IMR-90 (cell line): ENCODE measurements at regions not wholly inside any gene's neighbourhood (a gene's known extent, or its start where the extent isn't known, plus 50 kb on each side); places are given as distances from the start of the nearest gene placed in this dataset.

Experiments used
- ATAC-seq: fragments of 200-7000 bp; cut with Tn5 transposase; 2 replicates; pipeline ENCODE4 v1.9.1; 2020; ENCODE audit warnings: low read depth, mild to moderate bottlenecking, moderate library complexity
- BruUV-seq: library from RNA; stranded (reverse); fragments of 400-500 nt; replicated peaks from 2 replicates; lab custom pipeline; 2021; lab: Mats Ljungman, UMichigan
- CTCF ChIA-PET: fragments of 300-600 bp; formaldehyde crosslinking; extraction: SDS; loops from one replicate; lab custom pipeline; 2021; ENCODE audit warnings: antibody characterized with exemption; lab: Yijun Ruan, JAX
- POLR2A ChIA-PET: fragments of 300-600 bp; sonication (Branson Sonifier 250); formaldehyde crosslinking; loops from one replicate; lab custom pipeline; 2022; ENCODE audit warnings: antibody characterized with exemption; ENCODE audit not compliant: unreplicated experiment; lab: Charles Lee
- DNase-seq: peaks from one replicate; pipeline ENCODE4 v3.0.0; 2013
- H2AFZ ChIP-seq: replicated peaks from 2 replicates; pipeline ENCODE3; 2013; ENCODE audit warnings: low read length, mild to moderate bottlenecking; ENCODE audit not compliant: poor library complexity
- H2AK5ac ChIP-seq: 2 replicates; pipeline ENCODE4 v1.6.1; 2013; ENCODE audit warnings: low read depth, low read length, inconsistent platforms
- H2AK9ac ChIP-seq: replicated peaks from 2 replicates; pipeline ENCODE3; 2013; ENCODE audit warnings: mild to moderate bottlenecking, low read depth, low read length, moderate library complexity; ENCODE audit not compliant: poor library complexity
- H2BK120ac ChIP-seq: 2 replicates; pipeline ENCODE4 v1.6.1; 2013; ENCODE audit warnings: low read depth, low read length, inconsistent platforms
- H2BK15ac ChIP-seq: 3 replicates; pipeline ENCODE4 v1.6.1; 2013; ENCODE audit warnings: low read depth, low read length, inconsistent platforms
- H2BK20ac ChIP-seq: 2 replicates; pipeline ENCODE4 v1.6.1; 2013; ENCODE audit warnings: low read depth, mild to moderate bottlenecking, inconsistent platforms, low read length, moderate library complexity
- H2BK5ac ChIP-seq: 2 replicates; pipeline ENCODE4 v1.6.1; 2013; ENCODE audit warnings: mild to moderate bottlenecking, low read depth, low read length, inconsistent platforms; ENCODE audit not compliant: poor library complexity, severe bottlenecking
- H3K14ac ChIP-seq: replicated peaks from 2 replicates; pipeline ENCODE4 v1.6.1; 2013; ENCODE audit warnings: low read depth, low read length, inconsistent platforms
- H3K18ac ChIP-seq: 2 replicates; pipeline ENCODE4 v1.6.1; 2013; ENCODE audit warnings: low read depth, low read length, control low read depth
- H3K23ac ChIP-seq: 2 replicates; pipeline ENCODE4 v1.6.1; 2013; ENCODE audit warnings: low read depth, low read length, inconsistent platforms
- H3K27ac ChIP-seq: 2 replicates; pipeline ENCODE4 v1.5.1; 2013; ENCODE audit warnings: mild to moderate bottlenecking, control low read depth, low read length; ENCODE audit not compliant: insufficient read depth
- H3K27me3 ChIP-seq: 2 replicates; pipeline ENCODE4 v1.6.1; 2013; ENCODE audit warnings: low read length; ENCODE audit not compliant: control insufficient read depth, insufficient read depth
- H3K36me3 ChIP-seq: 2 replicates; pipeline ENCODE4 v1.6.1; 2013; ENCODE audit warnings: low read length, mixed read lengths; ENCODE audit not compliant: control insufficient read depth, insufficient read depth
- H3K4ac ChIP-seq: 2 replicates; pipeline ENCODE4 v1.6.1; 2013; ENCODE audit warnings: low read depth, low read length, inconsistent platforms
- H3K4me1 ChIP-seq: 2 replicates; pipeline ENCODE4 v1.6.1; 2013; ENCODE audit warnings: low read length, mixed read lengths; ENCODE audit not compliant: control insufficient read depth, insufficient read depth
- H3K4me2 ChIP-seq: 2 replicates; pipeline ENCODE4 v1.6.1; 2013; ENCODE audit warnings: low read depth, mild to moderate bottlenecking, control low read depth, low read length, moderate library complexity
- H3K4me3 ChIP-seq: 2 replicates; pipeline ENCODE4 v1.5.1; 2013; ENCODE audit warnings: low read depth, mild to moderate bottlenecking, control low read depth, low read length, moderate library complexity; ENCODE audit not compliant: insufficient read depth
- H3K56ac ChIP-seq: 2 replicates; pipeline ENCODE4 v1.6.1; 2013; ENCODE audit warnings: low read length, inconsistent platforms; ENCODE audit not compliant: insufficient read depth; ENCODE audit errors: extremely low read depth
- H3K79me1 ChIP-seq, 2 experiments: 2 replicates each; pipeline ENCODE4 v1.6.1; 2013; ENCODE audit warnings: low read length in 2 of 2, inconsistent platforms in 1 of 2, low read depth in 1 of 2
- H3K9ac ChIP-seq: 2 replicates; pipeline ENCODE4 v1.6.1; 2013; ENCODE audit warnings: low read depth, low read length, control low read depth
- H3K9me1 ChIP-seq: 2 replicates; pipeline ENCODE4 v1.6.1; 2013; ENCODE audit warnings: low read length, inconsistent platforms; ENCODE audit not compliant: insufficient read depth
- H3K9me3 ChIP-seq: 2 replicates; pipeline ENCODE4 v1.6.1; 2013; ENCODE audit warnings: low read length; ENCODE audit not compliant: control insufficient read depth, insufficient read depth
- H4K20me1 ChIP-seq: 2 replicates; pipeline ENCODE4 v1.6.1; 2013; ENCODE audit warnings: low read length, inconsistent platforms; ENCODE audit not compliant: insufficient read depth
- H4K5ac ChIP-seq: 2 replicates; pipeline ENCODE4 v1.6.1; 2013; ENCODE audit warnings: mild to moderate bottlenecking, low read depth, low read length, control low read depth
- H4K8ac ChIP-seq, 2 experiments: 2 replicates each; pipeline ENCODE4 v1.6.1; 2013; ENCODE audit warnings: low read depth in 2 of 2, low read length in 2 of 2, control low read depth in 1 of 2, inconsistent platforms in 1 of 2
- H4K91ac ChIP-seq: 2 replicates; pipeline ENCODE4 v1.6.1; 2013; ENCODE audit warnings: low read depth, low read length, inconsistent platforms; ENCODE audit not compliant: insufficient read depth
- BHLHE40 ChIP-seq: fragments of 150-350 bp; IDR thresholded peaks from 2 replicates; pipeline ENCODE4 v1.6.1; 2016; ENCODE audit warnings: mild to moderate bottlenecking, low read depth, low read length
- CEBPB ChIP-seq: IDR thresholded peaks from 2 replicates; pipeline ENCODE4 v1.6.1; 2012; ENCODE audit warnings: low read depth, low read length, improper control_type of control experiment
- CHD1 ChIP-seq: IDR thresholded peaks from 2 replicates; pipeline ENCODE4 v1.6.1; 2012; ENCODE audit warnings: low read depth, low read length, improper control_type of control experiment
- FOS ChIP-seq: fragments of 150-350 bp; IDR thresholded peaks from 2 replicates; pipeline ENCODE4 v1.6.1; 2016; ENCODE audit warnings: low read depth, low read length
- MAFK ChIP-seq: IDR thresholded peaks from 2 replicates; pipeline ENCODE4 v1.6.1; 2012; ENCODE audit warnings: low read depth, low read length, improper control_type of control experiment
- MAZ ChIP-seq: IDR thresholded peaks from 2 replicates; pipeline ENCODE4 v1.6.1; 2012; ENCODE audit warnings: low read depth, mild to moderate bottlenecking, low read length, improper control_type of control experiment, moderate library complexity, borderline replicate concordance
- MXI1 ChIP-seq: IDR thresholded peaks from 2 replicates; pipeline ENCODE4 v1.6.1; 2012; ENCODE audit warnings: low read depth, mild to moderate bottlenecking, low read length, moderate library complexity, borderline replicate concordance
- NFE2L2 ChIP-seq: fragments of 150-350 bp; IDR thresholded peaks from 2 replicates; pipeline ENCODE4 v1.6.1; 2016; ENCODE audit warnings: low read depth, mild to moderate bottlenecking, low read length
- POLR2A ChIP-seq: IDR thresholded peaks from 2 replicates; pipeline ENCODE4 v1.6.1; 2012; ENCODE audit warnings: mild to moderate bottlenecking, low read depth, low read length
- RAD21 ChIP-seq: IDR thresholded peaks from 2 replicates; pipeline ENCODE4 v1.6.1; 2012; ENCODE audit warnings: low read length, improper control_type of control experiment
- RCOR1 ChIP-seq: IDR thresholded peaks from 2 replicates; pipeline ENCODE4 v1.6.1; 2012; ENCODE audit warnings: mild to moderate bottlenecking, low read length, improper control_type of control experiment; ENCODE audit not compliant: insufficient replicate concordance
- RFX5 ChIP-seq: IDR thresholded peaks from 2 replicates; pipeline ENCODE4 v1.8.0; 2012; ENCODE audit warnings: low read depth, mild to moderate bottlenecking, low read length, moderate library complexity
- SMC3 ChIP-seq: fragments of 150-350 bp; IDR thresholded peaks from 2 replicates; pipeline ENCODE4 v1.6.1; 2016; ENCODE audit warnings: low read depth, mild to moderate bottlenecking, antibody characterized with exemption, low read length, moderate library complexity
- USF2 ChIP-seq: fragments of 150-350 bp; IDR thresholded peaks from 2 replicates; pipeline ENCODE4 v1.6.1; 2017; ENCODE audit warnings: mild to moderate bottlenecking, antibody characterized with exemption, low read length, low read depth
- WGBS, 2 experiments: methylation state at CpG; one replicate each; pipeline versions ENCODE4 v1.1.5 to v1.1.7; 2013; ENCODE audit warnings: missing lambda C conversion rate in 2 of 2; ENCODE audit not compliant: insufficient read length in 1 of 2; ENCODE audit errors: extremely low coverage in 2 of 2; 5-methylcytosine and 5-hydroxymethylcytosine counted together
- dilution Hi-C: fragments of 300-500 bp; cut with HindIII; formaldehyde crosslinking; loops from one replicate; pipeline ENCODE4 v1.14.3; 2018; ENCODE audit warnings: low sequenced_read_pairs; ENCODE audit not compliant: unreplicated experiment
- in situ Hi-C: fragments of 300-500 bp; cut with MboI; formaldehyde crosslinking; loops from 3 replicates; pipeline ENCODE4 v1.14.3; 2019; ENCODE audit warnings: low sequenced_read_pairs, inconsistent platforms, mixed read lengths
- intact Hi-C: fragments of 100-400 bp; cut with micrococcal nuclease; formaldehyde crosslinking; loops from 2 replicates; pipeline ENCODE4 v1.10.0; 2022
- TF ChIP-seq, protein P1 (sequence below): conservative IDR thresholded peaks from 2 replicates; pipeline ENCODE4 v1.5.1; 2012; ENCODE audit warnings: mild to moderate bottlenecking, low read depth, low read length, improper control_type of control experiment
- TF ChIP-seq, protein P2 (sequence below): fragments of 150-350 bp; IDR thresholded peaks from 2 replicates; pipeline ENCODE4 v1.6.1; 2016; ENCODE audit warnings: low read depth, mild to moderate bottlenecking, low read length, moderate library complexity, borderline replicate concordance

- no peak overlapping the region for H4K8ac ChIP-seq
- H2AFZ ChIP-seq = no peak overlapping the region
- H3K9me1 ChIP-seq = no peaks in the 10 kb centered on the region
- peaks cover 8% of the 10 kb centered on the region for H3K9me3 ChIP-seq
- TF ChIP-seq NFE2L2 = no peak
- TF ChIP-seq, protein P1, sequence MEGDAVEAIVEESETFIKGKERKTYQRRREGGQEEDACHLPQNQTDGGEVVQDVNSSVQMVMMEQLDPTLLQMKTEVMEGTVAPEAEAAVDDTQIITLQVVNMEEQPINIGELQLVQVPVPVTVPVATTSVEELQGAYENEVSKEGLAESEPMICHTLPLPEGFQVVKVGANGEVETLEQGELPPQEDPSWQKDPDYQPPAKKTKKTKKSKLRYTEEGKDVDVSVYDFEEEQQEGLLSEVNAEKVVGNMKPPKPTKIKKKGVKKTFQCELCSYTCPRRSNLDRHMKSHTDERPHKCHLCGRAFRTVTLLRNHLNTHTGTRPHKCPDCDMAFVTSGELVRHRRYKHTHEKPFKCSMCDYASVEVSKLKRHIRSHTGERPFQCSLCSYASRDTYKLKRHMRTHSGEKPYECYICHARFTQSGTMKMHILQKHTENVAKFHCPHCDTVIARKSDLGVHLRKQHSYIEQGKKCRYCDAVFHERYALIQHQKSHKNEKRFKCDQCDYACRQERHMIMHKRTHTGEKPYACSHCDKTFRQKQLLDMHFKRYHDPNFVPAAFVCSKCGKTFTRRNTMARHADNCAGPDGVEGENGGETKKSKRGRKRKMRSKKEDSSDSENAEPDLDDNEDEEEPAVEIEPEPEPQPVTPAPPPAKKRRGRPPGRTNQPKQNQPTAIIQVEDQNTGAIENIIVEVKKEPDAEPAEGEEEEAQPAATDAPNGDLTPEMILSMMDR = no peak
- no peak for TF ChIP-seq POLR2A
- TF ChIP-seq MAFK = no peak
- no peak for TF ChIP-seq FOS
- no peak for TF ChIP-seq MXI1
- TF ChIP-seq BHLHE40 = no peak
- no peak for TF ChIP-seq USF2
- no peak for TF ChIP-seq RAD21
- no peak for TF ChIP-seq MAZ
- TF ChIP-seq RFX5 = no peak
- TF ChIP-seq SMC3 = no peak
- TF ChIP-seq RCOR1 = no peak
- TF ChIP-seq CHD1 = no peak
- TF ChIP-seq, protein P2, sequence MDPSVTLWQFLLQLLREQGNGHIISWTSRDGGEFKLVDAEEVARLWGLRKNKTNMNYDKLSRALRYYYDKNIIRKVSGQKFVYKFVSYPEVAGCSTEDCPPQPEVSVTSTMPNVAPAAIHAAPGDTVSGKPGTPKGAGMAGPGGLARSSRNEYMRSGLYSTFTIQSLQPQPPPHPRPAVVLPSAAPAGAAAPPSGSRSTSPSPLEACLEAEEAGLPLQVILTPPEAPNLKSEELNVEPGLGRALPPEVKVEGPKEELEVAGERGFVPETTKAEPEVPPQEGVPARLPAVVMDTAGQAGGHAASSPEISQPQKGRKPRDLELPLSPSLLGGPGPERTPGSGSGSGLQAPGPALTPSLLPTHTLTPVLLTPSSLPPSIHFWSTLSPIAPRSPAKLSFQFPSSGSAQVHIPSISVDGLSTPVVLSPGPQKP = no peak
- no peak for TF ChIP-seq CEBPB
- no peak overlapping the region for H3K4me2 ChIP-seq
- no peaks in the 10 kb centered on the region for H3K36me3 ChIP-seq
- H3K4me3 ChIP-seq = no peak overlapping the region
- no CpG with 5 or more reads among the region's 1 CpG for WGBS, 2 experiments
- no peak overlapping the region for H4K91ac ChIP-seq
- H3K4ac ChIP-seq = no peak overlapping the region
- no peak overlapping the region for H2AK9ac ChIP-seq
- POLR2A ChIA-PET = no interaction called here
- no peak overlapping the region for H2BK15ac ChIP-seq
- H2BK20ac ChIP-seq = no peak overlapping the region
- dilution Hi-C loops (no loop called here), in situ Hi-C loops (no loop called here), intact Hi-C loops (no loop called here)
- no peak overlapping the region for H3K27ac ChIP-seq
- H3K4me1 ChIP-seq = no peaks in the 10 kb centered on the region
- no peaks in the 10 kb centered on the region for H3K27me3 ChIP-seq
- no peak overlapping the region for H2BK5ac ChIP-seq
- DNase-seq = no peak
- ATAC-seq = no peak
- H3K14ac ChIP-seq = no peak overlapping the region
- H3K23ac ChIP-seq = no peak overlapping the region
- no peaks in the 10 kb centered on the region for H4K20me1 ChIP-seq
- BruUV-seq = no TSS peak
- CTCF ChIA-PET = no interaction called here
- no peak overlapping the region for H3K9ac ChIP-seq
- no peaks in the 10 kb centered on the region for H3K79me1 ChIP-seq
- no peak overlapping the region for H4K5ac ChIP-seq
- H3K18ac ChIP-seq = no peak overlapping the region
- H3K56ac ChIP-seq = no peak overlapping the region
- H2AK5ac ChIP-seq = no peak overlapping the region
- H2BK120ac ChIP-seq = no peak overlapping the region
These were observed 1612.1 kb upstream of the GOT2 start for GRCh38 chr16:60346256-60346655.
